Gastroesophageal sphincter (tissue), 3 donors: ENCODE measurements at regions not wholly inside any gene's neighbourhood (a gene's known extent, or its start where the extent isn't known, plus 50 kb on each side); places are given as distances from the start of the nearest gene placed in this dataset.

Source experiments
- EP300 ChIP-seq: sonication (generic); formaldehyde crosslinking; IDR thresholded peaks from one replicate; pipeline ENCODE4 v1.6.1; 2017; ENCODE audit warnings: antibody characterized with exemption, mild to moderate bottlenecking
- POLR2A ChIP-seq, 2 donors: fragments of 450-650 bp; IDR thresholded peaks; one replicate each; pipeline ENCODE4 v1.6.1; 2017; ENCODE audit warnings: antibody characterized with exemption in 2 of 2, mild to moderate bottlenecking in 2 of 2, moderate library complexity in 1 of 2
- TF ChIP-seq, protein P1 (sequence below), 4 experiments: fragments of 200-600 bp in 2 of 4; fragments of 450-650 bp in 2 of 4; sonication (generic) in 1 of 4; IDR thresholded peaks; one replicate each; pipeline ENCODE4 v1.5.1; 2017 to 2019; ENCODE audit warnings: antibody characterized with exemption in 4 of 4, mild to moderate bottlenecking in 2 of 4, moderate library complexity in 2 of 4

- no peak for TF ChIP-seq POLR2A (IDR thresholded peaks at IDR 0.05)
- TF ChIP-seq, protein P1, sequence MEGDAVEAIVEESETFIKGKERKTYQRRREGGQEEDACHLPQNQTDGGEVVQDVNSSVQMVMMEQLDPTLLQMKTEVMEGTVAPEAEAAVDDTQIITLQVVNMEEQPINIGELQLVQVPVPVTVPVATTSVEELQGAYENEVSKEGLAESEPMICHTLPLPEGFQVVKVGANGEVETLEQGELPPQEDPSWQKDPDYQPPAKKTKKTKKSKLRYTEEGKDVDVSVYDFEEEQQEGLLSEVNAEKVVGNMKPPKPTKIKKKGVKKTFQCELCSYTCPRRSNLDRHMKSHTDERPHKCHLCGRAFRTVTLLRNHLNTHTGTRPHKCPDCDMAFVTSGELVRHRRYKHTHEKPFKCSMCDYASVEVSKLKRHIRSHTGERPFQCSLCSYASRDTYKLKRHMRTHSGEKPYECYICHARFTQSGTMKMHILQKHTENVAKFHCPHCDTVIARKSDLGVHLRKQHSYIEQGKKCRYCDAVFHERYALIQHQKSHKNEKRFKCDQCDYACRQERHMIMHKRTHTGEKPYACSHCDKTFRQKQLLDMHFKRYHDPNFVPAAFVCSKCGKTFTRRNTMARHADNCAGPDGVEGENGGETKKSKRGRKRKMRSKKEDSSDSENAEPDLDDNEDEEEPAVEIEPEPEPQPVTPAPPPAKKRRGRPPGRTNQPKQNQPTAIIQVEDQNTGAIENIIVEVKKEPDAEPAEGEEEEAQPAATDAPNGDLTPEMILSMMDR (IDR thresholded peaks at IDR 0.05) = no peak
- no peak for TF ChIP-seq EP300
Measured at GRCh38 chr2:191610756-191611155, 67.2 kb upstream of the NABP1 start.
